ENCODE measurements at regions not wholly inside any gene's neighbourhood (a gene's known extent, or its start where the extent isn't known, plus 50 kb on each side); places are given as distances from the start of the nearest gene placed in this dataset.

- intact Hi-C loops (cut with DNase I, micrococcal nuclease) = no loop called here
- no peak for DNase-seq
- ATAC-seq = no peak
These were observed 163.5 kb upstream of the LYZL2 start for GRCh38 chr10:30793093-30793492.

GRCh38 chr10:30792025-30792424 lies 162.5 kb upstream of the LYZL2 start:
- intact Hi-C loops (cut with DNase I, micrococcal nuclease) = no loop called here
- no peak for ATAC-seq
- no peak for DNase-seq

GRCh38 chr10:30791197-30791611 lies 161.7 kb upstream of the LYZL2 start:
- DNase-seq (peak in 1 of 2 donors; percentile 43), ATAC-seq (peak; percentile 99)
- intact Hi-C loops (cut with DNase I, micrococcal nuclease) = no loop called here

GRCh38 chr10:30789806-30790205 lies 160.3 kb upstream of the LYZL2 start:
- intact Hi-C loops (cut with DNase I, micrococcal nuclease) = loop anchor here in 1 of 2 donors (10.0 kb wide), 1 partner anchor 245 kb away; the partner anchor contains the start of gene ZNF438
- DNase-seq (no peak), ATAC-seq (no peak)

GRCh38 chr10:30788307-30788706 lies 158.8 kb upstream of the LYZL2 start:
- DNase-seq = no peak
- intact Hi-C loops (cut with DNase I, micrococcal nuclease) = loop anchor here in 1 of 2 donors (10.0 kb wide), 1 partner anchor 246 kb away; the partner anchor contains the start of gene ZNF438

GRCh38 chr10:30786906-30787305 lies 157.4 kb upstream of the LYZL2 start:
- no peak for DNase-seq
- ATAC-seq = no peak
- intact Hi-C loops (cut with DNase I, micrococcal nuclease) = loop anchor here in 1 of 2 donors (10.0 kb wide), 1 partner anchor 248 kb away; the partner anchor contains the start of gene ZNF438

More at GRCh38 chr10:30788307-30788706, 158.8 kb upstream of the LYZL2 start:
- ATAC-seq = no peak

- no peak for ATAC-seq
- no peak for DNase-seq
- intact Hi-C loops (cut with DNase I, micrococcal nuclease) = loop anchor here in 1 of 2 donors (10.0 kb wide), 1 partner anchor 249 kb away; the partner anchor contains the start of gene ZNF438
These were observed 156.6 kb upstream of the LYZL2 start for GRCh38 chr10:30786131-30786530.

- intact Hi-C loops (cut with DNase I, micrococcal nuclease) = loop anchor here in 1 of 2 donors (5.0 to 10.0 kb wide), 2 partner anchors 250 to 707 kb away; partner anchors contain the start of gene ZNF438
- ATAC-seq = peak; percentile 73
- DNase-seq = peak; percentile 53 to 74
These were observed 155.5 kb upstream of the LYZL2 start for GRCh38 chr10:30784897-30785605.

GRCh38 chr10:30784524-30784896 lies 155.0 kb upstream of the LYZL2 start:
- DNase-seq = no peak
- intact Hi-C loops (cut with DNase I, micrococcal nuclease) = loop anchor here in 1 of 2 donors (5.0 to 10.0 kb wide), 2 partner anchors 250 to 708 kb away; partner anchors contain the start of gene ZNF438
- peak; percentile 50 for ATAC-seq

GRCh38 chr10:30783939-30784501 lies 154.5 kb upstream of the LYZL2 start:
- intact Hi-C loops (cut with DNase I, micrococcal nuclease) = loop anchor here in 1 of 2 donors (5.0 to 10.0 kb wide), 2 partner anchors 251 to 708 kb away; partner anchors contain the start of gene ZNF438
- ATAC-seq (peak; percentile 77), DNase-seq (peak; percentile 79 to 84)

- intact Hi-C loops (cut with DNase I, micrococcal nuclease) = loop anchor here in 1 of 2 donors (5.0 to 10.0 kb wide), 2 partner anchors 252 to 710 kb away; partner anchors contain the start of gene ZNF438
- no peak for ATAC-seq
- DNase-seq = no peak
These were observed 153.2 kb upstream of the LYZL2 start for GRCh38 chr10:30782537-30783461.

- ATAC-seq (no peak), DNase-seq (no peak)
- intact Hi-C loops (cut with DNase I, micrococcal nuclease) = loop anchor here in 1 of 2 donors (5.0 to 10.0 kb wide), 2 partner anchors 253 to 710 kb away; partner anchors contain the start of gene ZNF438
These were observed 152.6 kb upstream of the LYZL2 start for GRCh38 chr10:30782157-30782536.

GRCh38 chr10:30781670-30782121 lies 152.1 kb upstream of the LYZL2 start:
- intact Hi-C loops (cut with DNase I, micrococcal nuclease) = loop anchor here in 1 of 2 donors (5.0 to 10.0 kb wide), 2 partner anchors 253 to 711 kb away; partner anchors contain the start of gene ZNF438
- DNase-seq = no peak
- no peak for ATAC-seq

- no peak for ATAC-seq
- DNase-seq = no peak
- intact Hi-C loops (cut with DNase I, micrococcal nuclease) = no loop called here
These were observed 149.2 kb upstream of the LYZL2 start for GRCh38 chr10:30778769-30779168.

GRCh38 chr10:30775779-30776591 lies 146.4 kb upstream of the LYZL2 start:
- intact Hi-C loops (cut with DNase I, micrococcal nuclease) = no loop called here
- ATAC-seq (no peak), DNase-seq (no peak)

GRCh38 chr10:30774261-30774660 lies 144.7 kb upstream of the LYZL2 start:
- no peak for ATAC-seq

GRCh38 chr10:30773501-30773900 lies 143.9 kb upstream of the LYZL2 start:
- intact Hi-C loops (cut with DNase I, micrococcal nuclease) = no loop called here
- DNase-seq (no peak), ATAC-seq (no peak)

More at GRCh38 chr10:30774261-30774660, 144.7 kb upstream of the LYZL2 start:
- DNase-seq = no peak
- intact Hi-C loops (cut with DNase I, micrococcal nuclease) = no loop called here

GRCh38 chr10:30770816-30771215 lies 141.3 kb upstream of the LYZL2 start:
- no peak for ATAC-seq

More at GRCh38 chr10:30770816-30771215, 141.3 kb upstream of the LYZL2 start:
- no peak for DNase-seq
- intact Hi-C loops (cut with DNase I, micrococcal nuclease) = no loop called here
